NCI-H2171 (cell line): ENCODE measurements at regions not wholly inside any gene's neighbourhood (a gene's known extent, or its start where the extent isn't known, plus 50 kb on each side); places are given as distances from the start of the nearest gene placed in this dataset.

Experiments used
- DNase-seq: peaks from one replicate; lab custom pipeline; 2025; lab: John Stamatoyannopoulos, UW

- no peak for DNase-seq
Observed at GRCh38 chr17:77746393-77746792, 212.1 kb upstream of the TNRC6C start.

GRCh38 chr17:77746896-77747554, 211.5 kb upstream of the TNRC6C start:
- DNase-seq, result no peak

- DNase-seq, result no peak
Observed at GRCh38 chr17:77748436-77748835, 210.1 kb upstream of the TNRC6C start.

GRCh38 chr17:77749321-77749751, 209.2 kb upstream of the TNRC6C start:
- no peak for DNase-seq

- no peak for DNase-seq
Observed at GRCh38 chr17:77749989-77750388, 208.5 kb upstream of the TNRC6C start.

GRCh38 chr17:77750427-77751043, 208.0 kb upstream of the TNRC6C start:
- DNase-seq, result no peak

- no peak for DNase-seq
Observed at GRCh38 chr17:77753246-77753645, 205.3 kb upstream of the TNRC6C start.

- DNase-seq, result no peak
Observed at GRCh38 chr17:77753691-77754245, 204.7 kb upstream of the TNRC6C start.

- DNase-seq, result no peak
Observed at GRCh38 chr17:77754956-77755355, 203.5 kb upstream of the TNRC6C start.

GRCh38 chr17:77755410-77755963, 203.0 kb upstream of the TNRC6C start:
- no peak for DNase-seq

GRCh38 chr17:77756028-77756427, 202.5 kb upstream of the TNRC6C start:
- DNase-seq, result no peak

GRCh38 chr17:77756846-77757560, 201.5 kb upstream of the TNRC6C start:
- no peak for DNase-seq

- DNase-seq, result no peak
Observed at GRCh38 chr17:77757561-77757898, 201.0 kb upstream of the TNRC6C start.

GRCh38 chr17:77763023-77763422, 195.5 kb upstream of the TNRC6C start:
- no peak for DNase-seq

GRCh38 chr17:77763575-77763974, 194.9 kb upstream of the TNRC6C start:
- DNase-seq, result peak; percentile 26

- DNase-seq, result no peak
Observed at GRCh38 chr17:77765292-77765691, 193.2 kb upstream of the TNRC6C start.

GRCh38 chr17:77767148-77767547, 191.4 kb upstream of the TNRC6C start:
- DNase-seq, result no peak

GRCh38 chr17:77768248-77768852, 190.2 kb upstream of the TNRC6C start:
- no peak for DNase-seq

GRCh38 chr17:77769215-77769614, 189.3 kb upstream of the TNRC6C start:
- DNase-seq, result peak; percentile 44

- DNase-seq, result no peak
Observed at GRCh38 chr17:77769762-77770161, 188.7 kb upstream of the TNRC6C start.

- DNase-seq, result peak; percentile 39
Observed at GRCh38 chr17:77770331-77771105, 188.0 kb upstream of the TNRC6C start.

GRCh38 chr17:77771145-77771544, 187.4 kb upstream of the TNRC6C start:
- no peak for DNase-seq
